CD4-positive, alpha-beta T cell (primary cell): ENCODE measurements at regions not wholly inside any gene's neighbourhood (a gene's known extent, or its start where the extent isn't known, plus 50 kb on each side); places are given as distances from the start of the nearest gene placed in this dataset.
"Not testable (repeated sequence)": the region's sequence is repeated elsewhere in the genome, so short reads cannot be mapped to it uniquely, and the experiment has no call there.

ENCODE experiments used
- ATAC-seq: fragments of 200-7000 bp; cut with Tn5 transposase; one replicate; pipeline ENCODE4 v1.10.0; 2022; ENCODE audit warnings: mild to moderate bottlenecking; ENCODE audit not compliant: poor library complexity
- CTCF ChIA-PET: fragments of 350-600 bp; sonication (Branson Sonifier 250); formaldehyde crosslinking; loops from one replicate; lab custom pipeline; 2021; ENCODE audit warnings: antibody characterized with exemption, inconsistent platforms; lab: Charles Lee
- POLR2A ChIA-PET: fragments of 350-600 bp; sonication (Branson Sonifier 250); formaldehyde crosslinking; loops from one replicate; lab custom pipeline; 2021; ENCODE audit warnings: antibody characterized with exemption, inconsistent platforms; lab: Charles Lee
- DNase-seq, 14 experiments: peaks; one replicate each; pipeline ENCODE4 v3.0.0-alpha.2; 2013 to 2020; ENCODE audit warnings: mixed read lengths in 2 of 14
- H3K27ac ChIP-seq, 2 donors: one replicate each; pipeline versions ENCODE4 v1.5.1 to v1.7.0; 2013; ENCODE audit warnings: low read length in 2 of 2, low read depth in 1 of 2, mild to moderate bottlenecking in 1 of 2
- H3K27me3 ChIP-seq, 2 experiments: 1 replicate in 1 of 2; 2 replicates in 1 of 2; pipeline versions ENCODE4 v1.6.1 to v1.7.0; 2013; ENCODE audit warnings: low read length in 2 of 2, control low read depth in 1 of 2, mild to moderate bottlenecking in 1 of 2, moderate library complexity in 1 of 2; ENCODE audit not compliant: insufficient read depth in 2 of 2, control insufficient read depth in 1 of 2
- H3K36me3 ChIP-seq: one replicate; pipeline ENCODE4 v1.6.1; 2013; ENCODE audit warnings: low read length, control low read depth; ENCODE audit not compliant: insufficient read depth
- H3K4me1 ChIP-seq: one replicate; pipeline ENCODE4 v1.6.1; 2013; ENCODE audit warnings: low read length, control low read depth; ENCODE audit not compliant: insufficient read depth
- H3K4me3 ChIP-seq: one replicate; pipeline ENCODE4 v1.5.1; 2013; ENCODE audit warnings: mild to moderate bottlenecking, low read length, moderate library complexity
- H3K9me3 ChIP-seq, 2 experiments: 1 replicate in 1 of 2; 2 replicates in 1 of 2; pipeline versions ENCODE4 v1.6.1 to v1.7.0; 2013; ENCODE audit warnings: low read length in 2 of 2, mild to moderate bottlenecking in 2 of 2, control low read depth in 1 of 2, moderate library complexity in 1 of 2; ENCODE audit not compliant: control insufficient read depth in 1 of 2, insufficient read depth in 1 of 2
- H3K27ac Mint-ChIP-seq: one replicate; pipeline ENCODE4 v1.8.0; 2020; ENCODE audit warnings: mixed read lengths
- H3K27me3 Mint-ChIP-seq: one replicate; pipeline ENCODE4 v1.8.0; 2021; ENCODE audit warnings: mixed read lengths
- H3K36me3 Mint-ChIP-seq: one replicate; pipeline ENCODE4 v1.8.0; 2021; ENCODE audit warnings: low read depth, mixed read lengths
- H3K4me1 Mint-ChIP-seq: one replicate; pipeline ENCODE4 v1.8.0; 2021; ENCODE audit warnings: low read depth, mixed read lengths
- H3K4me3 Mint-ChIP-seq: one replicate; pipeline ENCODE4 v1.8.0; 2020; ENCODE audit warnings: mild to moderate bottlenecking, mixed read lengths
- H3K9me3 Mint-ChIP-seq: one replicate; pipeline ENCODE4 v1.8.0; 2020; ENCODE audit warnings: mixed read lengths
- CTCF ChIP-seq: fragments of 200-600 bp; IDR thresholded peaks from one replicate; pipeline ENCODE4 v1.8.0; 2022; ENCODE audit warnings: antibody characterized with exemption, mild to moderate bottlenecking
- intact Hi-C, 2 experiments: fragments of 100-400 bp; cut with DNase I in 1 of 2; cut with micrococcal nuclease in 1 of 2; formaldehyde crosslinking; loops; one replicate each; pipeline versions ENCODE4 v1.15.1 to v1.9.0; 2023 to 2025; cut with DNase I, micrococcal nuclease

GRCh38 chr4:170214101-170214500 lies 124.3 kb upstream of the AADAT start:
- H3K27ac Mint-ChIP-seq = no peak overlapping the region
- no peak overlapping the region for H3K4me3 ChIP-seq
- H3K4me1 Mint-ChIP-seq = no peaks in the 10 kb centered on the region
- ATAC-seq (no peak), DNase-seq (no peak)
- H3K4me1 ChIP-seq = no peaks in the 10 kb centered on the region
- no peaks in the 10 kb centered on the region for H3K36me3 Mint-ChIP-seq
- H3K9me3 Mint-ChIP-seq = peaks cover 13% of the 10 kb centered on the region
- no peaks in the 10 kb centered on the region for H3K27me3 Mint-ChIP-seq
- intact Hi-C loops = no loop called here
- ChIA-PET POLR2A (no interaction called here), CTCF (no interaction called here)
- H3K27me3 ChIP-seq = no peaks in the 10 kb centered on the region
- no peak overlapping the region for H3K4me3 Mint-ChIP-seq
- peaks cover 12% of the 10 kb centered on the region in 2 experiments for H3K9me3 ChIP-seq
- H3K36me3 ChIP-seq = no peaks in the 10 kb centered on the region
- no peak overlapping the region for H3K27ac ChIP-seq
- TF ChIP-seq CTCF = no peak

GRCh38 chr4:170202721-170203120 lies 113.0 kb upstream of the AADAT start:
- H3K4me1 Mint-ChIP-seq = no peaks in the 10 kb centered on the region
- no peak overlapping the region for H3K4me3 Mint-ChIP-seq
- Histone ChIP-seq H3K27ac (no peak overlapping the region), H3K27me3 (no peaks in the 10 kb centered on the region), H3K9me3 (peaks cover 0 to 11% of the 10 kb centered on the region in 2 experiments), H3K36me3 (no peaks in the 10 kb centered on the region), H3K4me1 (no peaks in the 10 kb centered on the region), H3K4me3 (no peak overlapping the region)
- H3K36me3 Mint-ChIP-seq = no peaks in the 10 kb centered on the region
- DNase-seq (no peak), ATAC-seq (no peak)
- ChIA-PET POLR2A (no interaction called here), CTCF (no interaction called here)
- intact Hi-C loops = no loop called here
- no peak for TF ChIP-seq CTCF
- H3K27ac Mint-ChIP-seq = no peak overlapping the region
- H3K27me3 Mint-ChIP-seq = peaks cover 4% of the 10 kb centered on the region
- peaks cover 18% of the 10 kb centered on the region for H3K9me3 Mint-ChIP-seq

GRCh38 chr4:170198747-170199146 lies 109.0 kb upstream of the AADAT start:
- POLR2A ChIA-PET = no interaction called here
- no peak for TF ChIP-seq CTCF
- no peaks in the 10 kb centered on the region for H3K27me3 ChIP-seq
- no peaks in the 10 kb centered on the region for H3K36me3 ChIP-seq
- DNase-seq (no peak), ATAC-seq (no peak)
- CTCF ChIA-PET = no interaction called here
- H3K36me3 Mint-ChIP-seq = no peaks in the 10 kb centered on the region
- H3K27ac ChIP-seq = no peak overlapping the region
- H3K9me3 Mint-ChIP-seq = peaks cover 9% of the 10 kb centered on the region
- no peak overlapping the region for H3K4me3 Mint-ChIP-seq
- peaks cover 0 to 5% of the 10 kb centered on the region in 2 experiments for H3K9me3 ChIP-seq
- no peaks in the 10 kb centered on the region for H3K4me1 Mint-ChIP-seq
- no peaks in the 10 kb centered on the region for H3K4me1 ChIP-seq
- peaks cover 4% of the 10 kb centered on the region for H3K27me3 Mint-ChIP-seq
- H3K4me3 ChIP-seq = no peak overlapping the region
- intact Hi-C loops = no loop called here
- no peak overlapping the region for H3K27ac Mint-ChIP-seq

- POLR2A ChIA-PET, H3K27me3 Mint-ChIP-seq, intact Hi-C loops, H3K36me3 Mint-ChIP-seq, H3K4me1 Mint-ChIP-seq, CTCF ChIA-PET, H3K27ac ChIP-seq, DNase-seq, H3K36me3 ChIP-seq, H3K27ac Mint-ChIP-seq, H3K9me3 Mint-ChIP-seq, H3K9me3 ChIP-seq, H3K4me1 ChIP-seq, ATAC-seq, H3K27me3 ChIP-seq, H3K4me3 ChIP-seq, H3K4me3 Mint-ChIP-seq: not testable (repeated sequence)
Measured at GRCh38 chr4:170194794-170195193, 105.0 kb upstream of the AADAT start.
